ENCODE measurements at regions not wholly inside any gene's neighbourhood (a gene's known extent, or its start where the extent isn't known, plus 50 kb on each side); places are given as distances from the start of the nearest gene placed in this dataset.

DNA sequence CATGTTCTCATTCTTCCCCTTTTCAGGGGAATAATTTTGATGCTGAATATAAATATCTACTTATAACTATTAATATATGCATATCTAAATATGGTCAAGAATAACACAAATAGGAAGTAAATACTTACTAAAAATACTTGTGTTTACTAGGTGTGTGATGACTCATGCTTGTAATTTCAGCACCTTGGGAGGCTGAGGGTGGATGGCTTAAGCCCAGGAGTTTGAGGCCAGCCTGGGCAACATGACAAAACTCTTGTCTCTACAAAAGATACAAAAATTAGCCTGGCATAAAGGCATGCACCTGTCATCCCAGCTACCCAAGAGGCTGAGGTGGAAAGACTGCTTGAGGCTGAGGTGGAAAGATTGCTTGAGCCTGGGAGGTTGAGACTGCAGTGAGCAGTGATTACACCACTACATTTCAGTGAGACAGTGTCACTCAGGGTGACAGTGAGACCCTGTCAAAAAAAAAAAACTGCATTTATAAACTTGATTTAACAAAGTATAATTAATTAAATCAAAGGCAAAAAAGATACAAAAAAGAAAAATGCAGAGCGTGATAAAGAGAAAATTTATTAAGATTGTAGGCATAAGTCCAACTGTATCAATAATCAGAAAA, 703.1 kb upstream of the VRK2 start:
- POLR2A ChIA-PET, result no interaction called here
- Histone ChIP-seq H3K4me3 (ENCODE audit: low read depth in 2 of 2, low read length in 2 of 2) (no peak overlapping the region), H3K36me3 (ENCODE audit: control insufficient read depth, insufficient read depth, low read length) (no peaks in the 10 kb centered on the region), H3K27me3 (ENCODE audit: control insufficient read depth, insufficient read depth, low read length) (no peaks in the 10 kb centered on the region), H3K9me3 (ENCODE audit: control insufficient read depth, insufficient read depth, low read depth, low read length) (no peaks in the 10 kb centered on the region), H3K27ac (ENCODE audit: low read length) (no peak overlapping the region), H3K4me1 (ENCODE audit: control insufficient read depth, insufficient read depth, low read length) (no peaks in the 10 kb centered on the region)
- BruUV-seq (replicated peaks), result no TSS peak
- no peak for DNase-seq (ENCODE audit: low read depth, low spot score)
- no peak for ATAC-seq
- TF ChIP-seq POLR2AphosphoS5 (IDR thresholded peaks at IDR 0.05; ENCODE audit: low read depth, low read length) (no peak), SIN3A (IDR thresholded peaks at IDR 0.05; ENCODE audit: borderline replicate concordance, insufficient read depth, low read depth, low read length) (no peak), TCF7L2 (IDR thresholded peaks at IDR 0.05; ENCODE audit: low read depth, low read length) (no peak)
- TF ChIP-seq, protein P1, sequence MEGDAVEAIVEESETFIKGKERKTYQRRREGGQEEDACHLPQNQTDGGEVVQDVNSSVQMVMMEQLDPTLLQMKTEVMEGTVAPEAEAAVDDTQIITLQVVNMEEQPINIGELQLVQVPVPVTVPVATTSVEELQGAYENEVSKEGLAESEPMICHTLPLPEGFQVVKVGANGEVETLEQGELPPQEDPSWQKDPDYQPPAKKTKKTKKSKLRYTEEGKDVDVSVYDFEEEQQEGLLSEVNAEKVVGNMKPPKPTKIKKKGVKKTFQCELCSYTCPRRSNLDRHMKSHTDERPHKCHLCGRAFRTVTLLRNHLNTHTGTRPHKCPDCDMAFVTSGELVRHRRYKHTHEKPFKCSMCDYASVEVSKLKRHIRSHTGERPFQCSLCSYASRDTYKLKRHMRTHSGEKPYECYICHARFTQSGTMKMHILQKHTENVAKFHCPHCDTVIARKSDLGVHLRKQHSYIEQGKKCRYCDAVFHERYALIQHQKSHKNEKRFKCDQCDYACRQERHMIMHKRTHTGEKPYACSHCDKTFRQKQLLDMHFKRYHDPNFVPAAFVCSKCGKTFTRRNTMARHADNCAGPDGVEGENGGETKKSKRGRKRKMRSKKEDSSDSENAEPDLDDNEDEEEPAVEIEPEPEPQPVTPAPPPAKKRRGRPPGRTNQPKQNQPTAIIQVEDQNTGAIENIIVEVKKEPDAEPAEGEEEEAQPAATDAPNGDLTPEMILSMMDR (IDR thresholded peaks at IDR 0.05), result no peak
- TF ChIP-seq, protein P2, sequence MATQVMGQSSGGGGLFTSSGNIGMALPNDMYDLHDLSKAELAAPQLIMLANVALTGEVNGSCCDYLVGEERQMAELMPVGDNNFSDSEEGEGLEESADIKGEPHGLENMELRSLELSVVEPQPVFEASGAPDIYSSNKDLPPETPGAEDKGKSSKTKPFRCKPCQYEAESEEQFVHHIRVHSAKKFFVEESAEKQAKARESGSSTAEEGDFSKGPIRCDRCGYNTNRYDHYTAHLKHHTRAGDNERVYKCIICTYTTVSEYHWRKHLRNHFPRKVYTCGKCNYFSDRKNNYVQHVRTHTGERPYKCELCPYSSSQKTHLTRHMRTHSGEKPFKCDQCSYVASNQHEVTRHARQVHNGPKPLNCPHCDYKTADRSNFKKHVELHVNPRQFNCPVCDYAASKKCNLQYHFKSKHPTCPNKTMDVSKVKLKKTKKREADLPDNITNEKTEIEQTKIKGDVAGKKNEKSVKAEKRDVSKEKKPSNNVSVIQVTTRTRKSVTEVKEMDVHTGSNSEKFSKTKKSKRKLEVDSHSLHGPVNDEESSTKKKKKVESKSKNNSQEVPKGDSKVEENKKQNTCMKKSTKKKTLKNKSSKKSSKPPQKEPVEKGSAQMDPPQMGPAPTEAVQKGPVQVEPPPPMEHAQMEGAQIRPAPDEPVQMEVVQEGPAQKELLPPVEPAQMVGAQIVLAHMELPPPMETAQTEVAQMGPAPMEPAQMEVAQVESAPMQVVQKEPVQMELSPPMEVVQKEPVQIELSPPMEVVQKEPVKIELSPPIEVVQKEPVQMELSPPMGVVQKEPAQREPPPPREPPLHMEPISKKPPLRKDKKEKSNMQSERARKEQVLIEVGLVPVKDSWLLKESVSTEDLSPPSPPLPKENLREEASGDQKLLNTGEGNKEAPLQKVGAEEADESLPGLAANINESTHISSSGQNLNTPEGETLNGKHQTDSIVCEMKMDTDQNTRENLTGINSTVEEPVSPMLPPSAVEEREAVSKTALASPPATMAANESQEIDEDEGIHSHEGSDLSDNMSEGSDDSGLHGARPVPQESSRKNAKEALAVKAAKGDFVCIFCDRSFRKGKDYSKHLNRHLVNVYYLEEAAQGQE (IDR thresholded peaks at IDR 0.05; ENCODE audit: insufficient read depth in 1 of 2, low read depth in 2 of 2, low read length in 1 of 2), result no peak
- in situ Hi-C loops (cut with HindIII; ENCODE audit: low pct_unique_long_range_greater_than_20kb, low sequenced_read_pairs), result no loop called here
- CTCF ChIA-PET, result no interaction called here
- intact Hi-C loops (cut with micrococcal nuclease; ENCODE audit: unreplicated experiment), result no loop called here

DNA sequence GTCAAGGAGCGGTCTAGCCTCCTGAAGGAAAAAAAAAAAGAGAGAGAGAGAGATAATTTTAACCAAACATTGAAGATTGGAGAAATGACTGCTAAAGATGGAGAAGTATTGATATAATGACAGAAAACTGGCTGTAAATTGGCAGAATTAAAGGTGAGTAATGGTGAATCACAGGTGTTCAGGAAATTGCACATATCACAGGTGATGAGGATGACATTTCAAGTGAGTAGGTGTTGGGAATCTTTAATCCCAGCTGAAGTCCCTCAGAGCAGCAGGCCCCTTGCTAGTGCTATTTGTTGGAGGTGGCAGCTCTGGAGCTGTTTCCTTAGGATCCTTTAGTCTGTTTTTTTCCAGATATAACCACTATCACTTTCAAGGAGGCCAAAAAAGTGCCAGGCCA, 678.4 kb upstream of the VRK2 start:
- intact Hi-C loops (cut with micrococcal nuclease; ENCODE audit: unreplicated experiment), result no loop called here
- CTCF ChIA-PET, result no interaction called here
- no peak for DNase-seq (ENCODE audit: low read depth, low spot score)

More for the DNA sequence above, 678.4 kb upstream of the VRK2 start:
- POLR2A ChIA-PET, result no interaction called here
- in situ Hi-C loops (cut with HindIII; ENCODE audit: low pct_unique_long_range_greater_than_20kb, low sequenced_read_pairs), result no loop called here
- Histone ChIP-seq H3K9me3 (ENCODE audit: control insufficient read depth, insufficient read depth, low read depth, low read length) (no peaks in the 10 kb centered on the region), H3K27ac (ENCODE audit: low read length) (no peak overlapping the region), H3K4me1 (ENCODE audit: control insufficient read depth, insufficient read depth, low read length) (no peaks in the 10 kb centered on the region), H3K4me3 (ENCODE audit: low read depth in 2 of 2, low read length in 2 of 2) (no peak overlapping the region), H3K27me3 (ENCODE audit: control insufficient read depth, insufficient read depth, low read length) (no peaks in the 10 kb centered on the region), H3K36me3 (ENCODE audit: control insufficient read depth, insufficient read depth, low read length) (no peaks in the 10 kb centered on the region)
- ATAC-seq, result no peak
- no TSS peak for BruUV-seq (replicated peaks)
- TF ChIP-seq TCF7L2 (IDR thresholded peaks at IDR 0.05; ENCODE audit: low read depth, low read length) (no peak), POLR2AphosphoS5 (IDR thresholded peaks at IDR 0.05; ENCODE audit: low read depth, low read length) (no peak)
- TF ChIP-seq, protein P1 (IDR thresholded peaks at IDR 0.05), result no peak
- TF ChIP-seq, protein P2 (IDR thresholded peaks at IDR 0.05; ENCODE audit: insufficient read depth in 1 of 2, low read depth in 2 of 2, low read length in 1 of 2), result no peak

Data from Panc1 (cell line).